ENCODE measurements at regions not wholly inside any gene's neighbourhood (a gene's known extent, or its start where the extent isn't known, plus 50 kb on each side); places are given as distances from the start of the nearest gene placed in this dataset.

- Histone ChIP-seq H2AFZ (ENCODE audit: low read depth, low read length, poor library complexity, severe bottlenecking) (no peak overlapping the region), H3K36me3 (ENCODE audit: control insufficient read depth in 1 of 2, insufficient read depth in 2 of 2, low read length in 2 of 2) (no peaks in the 10 kb centered on the region), H3K9me2 (ENCODE audit: insufficient read depth) (no peaks in the 10 kb centered on the region), H3K79me2 (ENCODE audit: insufficient read depth, low read length) (no peaks in the 10 kb centered on the region), H4K20me1 (ENCODE audit: insufficient read depth) (no peaks in the 10 kb centered on the region), H3K4me2 (ENCODE audit: low read length) (no peak overlapping the region), H3K4me3 (replicated peaks in 1 of 2; ENCODE audit: low read depth in 1 of 2, low read length in 2 of 2) (no peak overlapping the region), H3K9ac (ENCODE audit: low read length) (no peak overlapping the region), H3K4me1 (ENCODE audit: control insufficient read depth in 1 of 2, insufficient read depth in 2 of 2, low read length in 2 of 2) (no peaks in the 10 kb centered on the region), H3K9me3 (ENCODE audit: control insufficient read depth in 1 of 2, insufficient read depth in 1 of 2, low read depth in 1 of 2, low read length in 2 of 2) (peaks cover 4 to 29% of the 10 kb centered on the region in 2 experiments; a peak in 2 of 4 replicates), H3K27ac (ENCODE audit: low read depth, low read length) (no peak overlapping the region), H3K27me3 (ENCODE audit: insufficient read depth, low read length) (no peaks in the 10 kb centered on the region)
- DNase-seq (ENCODE audit: low read depth, low spot score) (no peak), ATAC-seq (no peak)
- RAD21 ChIA-PET (ENCODE audit: low non-redundant PET in 1 of 2, low total read pairs in 2 of 2, uncharacterized antibody in 2 of 2, unreplicated experiment in 2 of 2) = no interaction called here
- POLR2A ChIA-PET = no interaction called here
- BruUV-seq (replicated peaks) = no TSS peak
- CTCF ChIA-PET = no interaction called here
- TF ChIP-seq TCF7L2 (IDR thresholded peaks at IDR 0.05; ENCODE audit: borderline replicate concordance, extremely low read depth, insufficient read depth, insufficient read length) = no peak
- no peak for TF ChIP-seq ELF1 (IDR thresholded peaks at IDR 0.05; ENCODE audit: borderline replicate concordance, low read depth)
- TF ChIP-seq FOSL1 (IDR thresholded peaks at IDR 0.05; ENCODE audit: low read depth) = no peak
- no peak for TF ChIP-seq YY1 (IDR thresholded peaks at IDR 0.05; ENCODE audit: extremely low read depth, insufficient replicate concordance, low read depth, low read length)
- TF ChIP-seq EGR1 (IDR thresholded peaks at IDR 0.05; ENCODE audit: low read depth) = no peak
- TF ChIP-seq ZNF274 (IDR thresholded peaks at IDR 0.05; ENCODE audit: low read depth, low read length) = no peak
- TF ChIP-seq ZBTB33 (IDR thresholded peaks at IDR 0.05; ENCODE audit: extremely low read depth, insufficient replicate concordance, low read length) = no peak
- TF ChIP-seq SP1 (IDR thresholded peaks at IDR 0.05; ENCODE audit: low read depth) = no peak
- no peak for TF ChIP-seq CEBPB (IDR thresholded peaks at IDR 0.05; ENCODE audit: low read depth)
- no peak for TF ChIP-seq SRF (IDR thresholded peaks at IDR 0.05; ENCODE audit: low read depth)
- no peak for TF ChIP-seq ZFX (IDR thresholded peaks at IDR 0.05)
- TF ChIP-seq CBX3 (IDR thresholded peaks at IDR 0.05; ENCODE audit: low read depth) = no peak
- TF ChIP-seq EZH2 (IDR thresholded peaks at IDR 0.05) = no peak
- TF ChIP-seq, protein P1, sequence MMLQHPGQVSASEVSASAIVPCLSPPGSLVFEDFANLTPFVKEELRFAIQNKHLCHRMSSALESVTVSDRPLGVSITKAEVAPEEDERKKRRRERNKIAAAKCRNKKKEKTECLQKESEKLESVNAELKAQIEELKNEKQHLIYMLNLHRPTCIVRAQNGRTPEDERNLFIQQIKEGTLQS (IDR thresholded peaks at IDR 0.05) = no peak
- TF ChIP-seq, protein P2, sequence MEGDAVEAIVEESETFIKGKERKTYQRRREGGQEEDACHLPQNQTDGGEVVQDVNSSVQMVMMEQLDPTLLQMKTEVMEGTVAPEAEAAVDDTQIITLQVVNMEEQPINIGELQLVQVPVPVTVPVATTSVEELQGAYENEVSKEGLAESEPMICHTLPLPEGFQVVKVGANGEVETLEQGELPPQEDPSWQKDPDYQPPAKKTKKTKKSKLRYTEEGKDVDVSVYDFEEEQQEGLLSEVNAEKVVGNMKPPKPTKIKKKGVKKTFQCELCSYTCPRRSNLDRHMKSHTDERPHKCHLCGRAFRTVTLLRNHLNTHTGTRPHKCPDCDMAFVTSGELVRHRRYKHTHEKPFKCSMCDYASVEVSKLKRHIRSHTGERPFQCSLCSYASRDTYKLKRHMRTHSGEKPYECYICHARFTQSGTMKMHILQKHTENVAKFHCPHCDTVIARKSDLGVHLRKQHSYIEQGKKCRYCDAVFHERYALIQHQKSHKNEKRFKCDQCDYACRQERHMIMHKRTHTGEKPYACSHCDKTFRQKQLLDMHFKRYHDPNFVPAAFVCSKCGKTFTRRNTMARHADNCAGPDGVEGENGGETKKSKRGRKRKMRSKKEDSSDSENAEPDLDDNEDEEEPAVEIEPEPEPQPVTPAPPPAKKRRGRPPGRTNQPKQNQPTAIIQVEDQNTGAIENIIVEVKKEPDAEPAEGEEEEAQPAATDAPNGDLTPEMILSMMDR (IDR thresholded peaks at IDR 0.05 in 2 of 3, conservative IDR thresholded peaks at IDR 0.05 in 1 of 3; ENCODE audit: borderline replicate concordance in 1 of 3, insufficient read depth in 1 of 3, low read depth in 2 of 3, low read length in 2 of 3) = no peak
- no peak for TF ChIP-seq POLR2A (IDR thresholded peaks at IDR 0.05; ENCODE audit: borderline replicate concordance, extremely low read depth, insufficient read depth, insufficient read length)
- intact Hi-C loops (cut with micrococcal nuclease) = no loop called here
Observed at GRCh38 chr5:3249401-3249800, 346.2 kb upstream of the IRX1 start.
